AG09319 (cell line): ENCODE measurements at regions not wholly inside any gene's neighbourhood (a gene's known extent, or its start where the extent isn't known, plus 50 kb on each side); places are given as distances from the start of the nearest gene placed in this dataset.

Source experiments
- DNase-seq: peaks from one replicate; pipeline ENCODE4 v3.0.0-alpha.2; 2010; ENCODE audit warnings: low read depth; ENCODE audit errors: extremely low read depth
- CTCF ChIP-seq: IDR thresholded peaks from 2 replicates; pipeline ENCODE4 v1.5.1; 2011; ENCODE audit warnings: low read depth, mild to moderate bottlenecking, inconsistent platforms, low read length, moderate library complexity

- TF ChIP-seq CTCF: no peak
- DNase-seq: no peak
Observed at GRCh38 chr21:16033193-16033592, 303.4 kb downstream of the USP25 start.

GRCh38 chr21:16034446-16035190, 304.8 kb downstream of the USP25 start:
- no peak for TF ChIP-seq CTCF
- DNase-seq: no peak

GRCh38 chr21:16037421-16037955, 307.7 kb downstream of the USP25 start:
- no peak for TF ChIP-seq CTCF

GRCh38 chr21:16040601-16041000, 310.8 kb downstream of the USP25 start:
- no peak for DNase-seq
- TF ChIP-seq CTCF: no peak

More at GRCh38 chr21:16037421-16037955, 307.7 kb downstream of the USP25 start:
- DNase-seq: no peak

GRCh38 chr21:16044676-16045075, 314.9 kb downstream of the USP25 start:
- no peak for TF ChIP-seq CTCF

GRCh38 chr21:16046656-16047330, 317.0 kb downstream of the USP25 start:
- no peak for TF ChIP-seq CTCF
- no peak for DNase-seq

More at GRCh38 chr21:16044676-16045075, 314.9 kb downstream of the USP25 start:
- no peak for DNase-seq

- DNase-seq: no peak
- TF ChIP-seq CTCF: no peak
Observed at GRCh38 chr21:16047904-16048303, 318.1 kb downstream of the USP25 start.
